ENCODE measurements at regions not wholly inside any gene's neighbourhood (a gene's known extent, or its start where the extent isn't known, plus 50 kb on each side); places are given as distances from the start of the nearest gene placed in this dataset.
"Not testable (repeated sequence)": the region's sequence is repeated elsewhere in the genome, so short reads cannot be mapped to it uniquely, and the experiment has no call there.

DNA sequence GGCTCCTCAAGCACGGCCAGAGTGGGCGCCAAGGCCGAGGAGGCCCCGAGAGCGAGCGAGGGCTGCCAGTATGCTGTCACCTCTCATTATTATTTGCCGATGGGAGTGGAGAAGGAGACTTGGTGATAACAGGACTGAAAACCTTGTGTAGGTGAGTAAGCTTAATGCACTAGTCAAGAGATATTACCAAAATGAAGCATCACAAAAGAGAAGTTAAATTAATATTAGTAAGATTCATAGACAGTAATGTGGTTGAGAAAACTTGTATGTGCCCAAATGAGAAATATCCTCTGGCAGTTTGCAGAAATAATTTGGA, 204.5 kb upstream of the SLITRK1 start:
- H3K27ac ChIP-seq = no peak overlapping the region
- TF ChIP-seq, protein P1, sequence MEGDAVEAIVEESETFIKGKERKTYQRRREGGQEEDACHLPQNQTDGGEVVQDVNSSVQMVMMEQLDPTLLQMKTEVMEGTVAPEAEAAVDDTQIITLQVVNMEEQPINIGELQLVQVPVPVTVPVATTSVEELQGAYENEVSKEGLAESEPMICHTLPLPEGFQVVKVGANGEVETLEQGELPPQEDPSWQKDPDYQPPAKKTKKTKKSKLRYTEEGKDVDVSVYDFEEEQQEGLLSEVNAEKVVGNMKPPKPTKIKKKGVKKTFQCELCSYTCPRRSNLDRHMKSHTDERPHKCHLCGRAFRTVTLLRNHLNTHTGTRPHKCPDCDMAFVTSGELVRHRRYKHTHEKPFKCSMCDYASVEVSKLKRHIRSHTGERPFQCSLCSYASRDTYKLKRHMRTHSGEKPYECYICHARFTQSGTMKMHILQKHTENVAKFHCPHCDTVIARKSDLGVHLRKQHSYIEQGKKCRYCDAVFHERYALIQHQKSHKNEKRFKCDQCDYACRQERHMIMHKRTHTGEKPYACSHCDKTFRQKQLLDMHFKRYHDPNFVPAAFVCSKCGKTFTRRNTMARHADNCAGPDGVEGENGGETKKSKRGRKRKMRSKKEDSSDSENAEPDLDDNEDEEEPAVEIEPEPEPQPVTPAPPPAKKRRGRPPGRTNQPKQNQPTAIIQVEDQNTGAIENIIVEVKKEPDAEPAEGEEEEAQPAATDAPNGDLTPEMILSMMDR (conservative IDR thresholded peaks at IDR 0.05) = no peak

DNA sequence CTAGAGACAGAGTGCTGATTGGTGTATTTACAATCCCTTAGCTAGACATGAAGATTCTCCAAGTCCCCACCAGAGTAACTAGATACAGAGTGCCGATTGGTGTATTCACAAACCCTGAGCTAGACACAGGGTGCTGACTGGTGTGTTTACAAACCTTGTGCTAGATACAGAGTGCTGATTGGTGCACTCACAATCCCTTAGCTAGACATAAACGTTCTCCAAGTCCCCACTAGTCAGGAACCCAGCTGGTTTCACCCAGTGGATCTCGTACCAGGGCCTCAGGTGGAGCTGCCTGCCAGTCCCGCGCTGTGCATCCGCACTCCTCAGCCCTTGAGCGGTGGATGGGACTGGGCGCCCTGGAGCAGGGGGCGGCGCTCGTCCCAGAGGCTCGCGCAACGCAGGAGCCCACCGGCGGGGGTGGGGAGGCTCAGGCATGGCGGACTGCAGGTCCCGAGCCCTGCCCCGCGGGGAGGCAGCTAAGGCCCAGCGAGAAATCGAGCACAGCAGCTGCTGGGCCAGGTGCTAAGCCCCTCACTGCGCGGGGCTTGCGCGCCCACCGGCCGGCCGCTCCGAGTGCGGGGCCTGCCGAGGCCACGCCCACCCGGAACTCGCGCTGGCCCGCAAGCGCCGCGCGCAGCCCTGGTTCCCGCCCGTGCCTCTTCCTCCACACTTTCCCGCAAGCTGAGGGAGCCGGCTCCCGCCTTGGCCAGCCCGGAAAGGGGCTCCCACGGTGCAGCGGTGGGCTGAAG, 204.0 kb upstream of the SLITRK1 start:
- H3K27ac ChIP-seq = not testable (repeated sequence)

DNA sequence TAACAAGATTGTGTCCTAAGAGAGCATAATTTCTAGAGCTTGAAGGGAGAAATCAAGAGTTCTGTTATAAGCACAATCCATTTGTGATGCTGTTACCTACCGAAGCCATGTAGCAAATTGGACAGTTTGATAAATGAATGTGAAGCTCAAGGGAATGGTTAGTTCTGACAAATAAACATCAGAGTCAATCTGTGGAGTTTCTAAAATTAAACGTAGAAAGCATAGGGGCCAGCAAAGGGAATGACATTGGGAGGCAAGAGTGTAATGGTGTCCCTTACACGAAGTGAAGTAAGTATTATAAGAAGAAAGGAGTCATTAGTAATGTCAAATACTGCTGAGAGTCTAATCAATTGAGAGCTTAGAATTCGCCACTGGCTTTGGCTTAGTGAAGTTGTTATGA, 200.2 kb upstream of the SLITRK1 start:
- H3K27ac ChIP-seq = no peak overlapping the region
- TF ChIP-seq, protein P1 (conservative IDR thresholded peaks at IDR 0.05) = no peak

DNA sequence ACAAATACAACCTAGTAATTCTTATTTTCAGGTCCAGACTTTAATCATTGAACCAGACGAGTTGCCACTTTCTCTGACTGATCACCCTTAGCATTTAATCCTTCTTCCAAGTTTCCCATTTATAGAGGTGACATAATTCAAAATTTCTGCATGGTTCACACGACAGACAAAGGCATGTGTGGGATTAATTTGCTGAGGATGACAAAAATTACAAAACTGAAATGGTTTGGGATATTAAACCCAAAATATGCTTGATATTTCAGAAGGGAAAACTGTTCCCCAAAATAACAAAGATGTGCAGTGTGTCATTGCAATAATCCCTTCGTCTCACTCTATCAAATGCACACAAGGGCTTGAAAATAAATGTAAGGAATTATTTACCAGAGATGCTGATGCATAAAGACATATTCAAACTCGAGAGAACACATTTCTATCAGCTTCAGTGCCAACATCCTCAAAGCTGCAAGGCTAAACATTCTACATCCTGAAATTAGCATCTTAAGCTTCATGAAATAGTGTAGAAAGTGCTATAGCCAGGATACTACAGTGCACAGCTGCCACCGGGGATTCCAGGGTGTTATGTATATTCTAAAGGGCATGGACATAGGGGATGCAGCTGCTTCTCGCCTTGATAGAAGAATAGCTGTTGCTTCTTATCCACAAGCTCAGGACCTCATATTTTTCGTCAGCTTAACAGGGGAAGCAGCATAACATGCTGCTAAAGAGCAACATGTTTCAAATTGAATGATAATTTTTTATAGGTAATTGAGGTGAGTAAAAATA, 198.7 kb upstream of the SLITRK1 start:
- H3K27ac ChIP-seq = no peak overlapping the region
- TF ChIP-seq, protein P1 (conservative IDR thresholded peaks at IDR 0.05) = no peak

DNA sequence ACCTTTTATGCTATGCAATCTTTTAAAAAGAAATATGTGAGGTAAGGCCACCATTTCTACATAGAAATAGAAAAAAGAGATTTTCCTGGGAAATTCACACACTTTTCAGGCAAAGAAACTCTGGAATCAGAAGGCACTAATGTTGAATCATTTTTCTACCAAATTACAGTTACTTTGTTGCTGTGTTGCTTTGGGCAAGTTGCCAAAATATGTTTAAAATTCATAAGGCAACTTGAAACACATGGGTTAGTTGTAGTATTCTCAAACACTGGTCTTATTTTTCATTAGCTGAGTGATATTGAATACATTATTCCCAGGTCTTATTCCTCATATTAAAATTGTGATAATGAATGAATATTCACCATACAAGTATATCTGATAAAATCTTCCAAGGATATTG, 195.0 kb upstream of the SLITRK1 start:
- H3K27ac ChIP-seq = no peak overlapping the region
- TF ChIP-seq, protein P1 (conservative IDR thresholded peaks at IDR 0.05) = no peak

DNA sequence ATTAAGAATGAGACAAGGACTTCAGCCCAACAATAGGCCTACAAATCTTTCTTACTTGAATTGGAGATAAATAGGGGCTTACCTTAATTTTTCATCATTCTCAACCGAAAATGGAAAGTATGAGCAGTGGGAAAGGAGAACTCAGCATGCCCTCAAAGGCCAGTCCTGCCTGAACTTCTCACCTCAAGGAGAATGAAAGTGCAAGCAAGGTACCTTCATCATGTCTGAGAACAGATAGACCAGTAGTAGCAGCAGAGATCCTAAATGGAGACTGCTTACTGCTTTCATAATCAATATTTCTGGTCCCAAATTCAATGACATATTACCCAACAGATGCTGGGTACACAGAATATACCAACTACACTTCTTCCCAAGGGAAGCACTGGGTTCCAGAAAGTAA, 194.0 kb upstream of the SLITRK1 start:
- TF ChIP-seq, protein P1 (conservative IDR thresholded peaks at IDR 0.05) = no peak
- no peak overlapping the region for H3K27ac ChIP-seq

DNA sequence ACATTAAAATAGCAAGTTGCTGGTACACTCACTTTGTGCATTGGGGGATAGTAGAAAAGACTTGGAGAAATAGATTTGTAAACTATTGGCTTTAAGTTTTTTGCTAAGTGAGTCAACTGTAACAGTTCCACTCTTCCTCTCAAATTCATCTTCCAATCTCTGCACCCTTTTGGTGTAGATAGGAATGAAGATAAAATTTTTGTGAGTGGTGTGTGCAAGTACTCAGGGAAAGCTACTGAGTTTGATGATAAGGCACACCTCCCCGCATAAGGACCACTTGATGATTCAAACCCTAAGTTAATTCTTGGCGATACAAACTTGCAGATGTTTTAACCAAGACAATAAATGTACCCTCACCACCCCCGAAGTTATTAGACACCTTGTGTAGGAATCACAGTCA, 168.3 kb upstream of the SLITRK1 start:
- TF ChIP-seq, protein P1 (conservative IDR thresholded peaks at IDR 0.05) = no peak
- no peak overlapping the region for H3K27ac ChIP-seq

Data from VCaP (cell line).